PC-3 (cell line): ENCODE measurements at regions not wholly inside any gene's neighbourhood (a gene's known extent, or its start where the extent isn't known, plus 50 kb on each side); places are given as distances from the start of the nearest gene placed in this dataset.
A peak's percentile ranks its signal among the peaks of the same experiment; 100 is the strongest.

Experiments
- ATAC-seq: fragments of 200-7000 bp; cut with Tn5 transposase; 2 replicates; pipeline ENCODE4 v1.9.1; 2020; ENCODE audit warnings: mild to moderate bottlenecking, moderate library complexity
- BruUV-seq: library from RNA; stranded (reverse); fragments of 400-500 nt; replicated peaks from 2 replicates; lab custom pipeline; 2021; lab: Mats Ljungman, UMichigan
- CTCF ChIA-PET: fragments of 300-600 bp; sonication (Branson Sonifier 250); formaldehyde crosslinking; loops from one replicate; lab custom pipeline; 2022; ENCODE audit warnings: antibody characterized with exemption; lab: Charles Lee
- POLR2A ChIA-PET: fragments of 300-600 bp; sonication (Branson Sonifier 250); formaldehyde crosslinking; loops from one replicate; lab custom pipeline; 2022; ENCODE audit warnings: antibody characterized with exemption; ENCODE audit not compliant: unreplicated experiment; lab: Charles Lee
- DNase-seq: peaks from one replicate; pipeline ENCODE4 v3.0.0-alpha.2; 2015
- H2AFZ ChIP-seq: fragments of 300-600 bp; sonication (generic); 2 replicates; pipeline ENCODE4 v1.6.0; 2016; ENCODE audit warnings: antibody characterized with exemption, low read length
- H3F3A ChIP-seq: fragments of 300-600 bp; sonication (generic); one replicate; pipeline ENCODE4 v1.6.0; 2017; ENCODE audit warnings: antibody characterized with exemption, low read length, control low read depth, mild to moderate bottlenecking; ENCODE audit not compliant: unreplicated experiment
- H3K27ac ChIP-seq: fragments of 300-600 bp; sonication (generic); 2 replicates; pipeline ENCODE4 v1.5.1; 2016; ENCODE audit warnings: mild to moderate bottlenecking, low read length
- H3K27me3 ChIP-seq: fragments of 300-600 bp; sonication (generic); 2 replicates; pipeline ENCODE4 v1.6.1; 2016; ENCODE audit warnings: low read length, mixed read lengths
- H3K36me3 ChIP-seq: fragments of 300-600 bp; sonication (generic); 2 replicates; pipeline ENCODE4 v1.6.1; 2016; ENCODE audit warnings: low read depth, mixed run types, low read length, mixed read lengths
- H3K4me1 ChIP-seq: fragments of 300-600 bp; sonication (generic); 2 replicates; pipeline ENCODE4 v1.5.1; 2016; ENCODE audit warnings: low read length; ENCODE audit not compliant: insufficient read depth
- H3K4me2 ChIP-seq: fragments of 300-600 bp; sonication (generic); 2 replicates; pipeline ENCODE4 v1.6.0; 2016; ENCODE audit warnings: low read length
- H3K4me3 ChIP-seq: fragments of 300-600 bp; sonication (generic); 2 replicates; pipeline ENCODE4 v1.5.1; 2016; ENCODE audit warnings: mild to moderate bottlenecking, low read length, mixed read lengths
- H3K79me2 ChIP-seq: fragments of 300-600 bp; sonication (generic); 2 replicates; pipeline ENCODE4 v1.6.1; 2017; ENCODE audit warnings: low read length, mixed read lengths
- H3K9ac ChIP-seq: fragments of 300-600 bp; sonication (generic); 2 replicates; pipeline ENCODE4 v1.6.0; 2016; ENCODE audit warnings: mild to moderate bottlenecking, low read length
- H3K9me2 ChIP-seq: fragments of 300-600 bp; sonication (generic); replicated peaks from 2 replicates; pipeline ENCODE4 v1.6.1; 2016; ENCODE audit warnings: mixed run types, low read length, mixed read lengths
- H3K9me3 ChIP-seq: fragments of 300-600 bp; sonication (generic); 2 replicates; pipeline ENCODE4 v1.6.1; 2016; ENCODE audit warnings: low read length, mixed read lengths
- H4K20me1 ChIP-seq: fragments of 300-600 bp; sonication (generic); 2 replicates; pipeline ENCODE4 v1.6.1; 2016; ENCODE audit warnings: low read length, mixed read lengths
- CTCF ChIP-seq: fragments of 300-600 bp; sonication (generic); conservative IDR thresholded peaks from 2 replicates; pipeline ENCODE4 v1.5.1; 2017; ENCODE audit warnings: antibody characterized with exemption, low read depth, mild to moderate bottlenecking, low read length
- EZH2 ChIP-seq: fragments of 300-600 bp; sonication (generic); IDR thresholded peaks from one replicate; pipeline ENCODE4 v1.6.1; 2017; ENCODE audit warnings: antibody characterized with exemption, mild to moderate bottlenecking, low read length; ENCODE audit not compliant: unreplicated experiment
- EZH2phosphoT487 ChIP-seq: fragments of 300-600 bp; sonication (generic); IDR thresholded peaks from 2 replicates; pipeline ENCODE4 v1.6.1; 2018; ENCODE audit warnings: mild to moderate bottlenecking, antibody characterized with exemption, low read length, borderline replicate concordance
- intact Hi-C: fragments of 100-400 bp; cut with micrococcal nuclease; formaldehyde crosslinking; loops from 2 replicates; pipeline ENCODE4 v1.9.0; 2023

GRCh38 chr20:11436113-11436905, 481.4 kb upstream of the BTBD3 start:
- Histone ChIP-seq H2AFZ (no peak overlapping the region), H4K20me1 (no peaks in the 10 kb centered on the region), H3K27me3 (no peaks in the 10 kb centered on the region), H3K4me1 (0 out of 2 replicates have a peak, but pooled peaks cover 5% of the 10 kb centered on the region), H3K27ac (no peak overlapping the region), H3K4me3 (no peak overlapping the region), H3F3A (no peaks in the 10 kb centered on the region), H3K36me3 (no peaks in the 10 kb centered on the region), H3K79me2 (no peaks in the 10 kb centered on the region), H3K4me2 (no peak overlapping the region), H3K9ac (no peak overlapping the region), H3K9me2 (no peaks in the 10 kb centered on the region), H3K9me3 (no peaks in the 10 kb centered on the region)
- CTCF ChIA-PET, result no interaction called here
- intact Hi-C loops, result no loop called here
- ATAC-seq (no peak), DNase-seq (no peak)
- TF ChIP-seq EZH2phosphoT487 (no peak), EZH2 (no peak), CTCF (no peak)
- no TSS peak for BruUV-seq
- POLR2A ChIA-PET, result no interaction called here

GRCh38 chr20:11437090-11437489, 480.6 kb upstream of the BTBD3 start:
- no peak overlapping the region for H3K27ac ChIP-seq
- ATAC-seq, result no peak
- TF ChIP-seq CTCF (no peak), EZH2 (no peak), EZH2phosphoT487 (no peak)
- no TSS peak for BruUV-seq
- no peaks in the 10 kb centered on the region for H3K79me2 ChIP-seq
- H3K4me2 ChIP-seq, result no peak overlapping the region
- H2AFZ ChIP-seq, result no peak overlapping the region
- H3F3A ChIP-seq, result no peaks in the 10 kb centered on the region
- CTCF ChIA-PET, result no interaction called here
- DNase-seq, result no peak
- H4K20me1 ChIP-seq, result no peaks in the 10 kb centered on the region
- H3K9me2 ChIP-seq, result no peaks in the 10 kb centered on the region
- H3K4me1 ChIP-seq, result 0 out of 2 replicates have a peak, but pooled peaks cover 5% of the 10 kb centered on the region
- H3K9me3 ChIP-seq, result no peaks in the 10 kb centered on the region
- H3K27me3 ChIP-seq, result no peaks in the 10 kb centered on the region
- H3K36me3 ChIP-seq, result no peaks in the 10 kb centered on the region
- POLR2A ChIA-PET, result no interaction called here
- H3K4me3 ChIP-seq, result no peak overlapping the region
- H3K9ac ChIP-seq, result no peak overlapping the region
- intact Hi-C loops, result no loop called here

- intact Hi-C loops, result no loop called here
- CTCF ChIA-PET, result no interaction called here
- no TSS peak for BruUV-seq
- Histone ChIP-seq H3K36me3 (no peaks in the 10 kb centered on the region), H3K9ac (no peak overlapping the region), H3K4me2 (no peak overlapping the region), H3K4me3 (no peak overlapping the region), H4K20me1 (no peaks in the 10 kb centered on the region), H2AFZ (no peak overlapping the region), H3F3A (no peaks in the 10 kb centered on the region), H3K27ac (no peak overlapping the region), H3K9me2 (no peaks in the 10 kb centered on the region), H3K9me3 (no peaks in the 10 kb centered on the region), H3K4me1 (no peaks in the 10 kb centered on the region), H3K27me3 (no peaks in the 10 kb centered on the region), H3K79me2 (no peaks in the 10 kb centered on the region)
- POLR2A ChIA-PET, result no interaction called here
- TF ChIP-seq CTCF, result no peak
- TF ChIP-seq EZH2phosphoT487, result no peak
- no peak for TF ChIP-seq EZH2
- DNase-seq, result peak; percentile 35
- no peak for ATAC-seq
Observed at GRCh38 chr20:11437611-11438380, 479.9 kb upstream of the BTBD3 start.
